Activated CD4-positive, alpha-beta T cell treated with anti-CD3 and anti-CD28 coated beads, Interleukin-10, Interleukin-2, amounts not matched to agents 100 ng/mL and 50 ng/mL, durations not matched to agents 16 hours and 8 hours (primary cell): ENCODE measurements at regions not wholly inside any gene's neighbourhood (a gene's known extent, or its start where the extent isn't known, plus 50 kb on each side); places are given as distances from the start of the nearest gene placed in this dataset.
A peak's percentile ranks its signal among the peaks of the same experiment; 100 is the strongest.

Source experiments
- DNase-seq: peaks from one replicate; pipeline ENCODE4 v3.0.0-alpha.2; 2020

DNA sequence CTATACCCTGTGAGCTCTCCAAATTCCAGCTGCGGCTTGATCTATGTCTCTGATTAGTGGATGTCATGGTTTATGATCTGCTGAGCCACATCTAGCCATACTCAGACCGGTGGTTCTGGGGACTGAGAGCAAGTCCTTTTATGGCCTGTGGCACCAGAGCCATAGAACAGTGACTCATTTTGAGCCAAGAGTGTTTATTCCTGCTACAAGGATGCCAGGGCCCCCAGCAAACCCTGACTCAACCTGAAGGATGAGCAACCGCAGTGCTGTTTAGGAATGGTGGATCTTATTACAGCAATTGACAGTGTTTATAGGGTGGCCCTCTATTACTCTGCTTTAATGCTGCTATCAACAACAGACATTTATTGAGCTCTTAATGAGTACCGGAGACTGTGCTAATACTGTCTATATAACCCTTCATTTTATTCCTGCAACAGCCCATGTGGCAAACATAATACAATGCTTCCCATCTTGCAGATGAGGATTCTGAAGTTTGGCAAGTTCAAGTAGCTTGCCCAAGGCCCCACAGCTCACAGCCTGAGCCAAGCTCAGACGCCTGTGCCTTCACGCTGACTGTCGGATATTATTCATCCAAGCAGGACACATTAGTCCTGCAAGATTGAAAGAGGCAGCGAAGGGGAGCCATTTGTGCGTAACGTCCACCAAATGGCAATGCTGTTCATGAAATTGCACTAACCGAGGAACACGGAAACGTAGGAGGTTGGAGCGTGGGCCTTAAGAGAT, 273.6 kb upstream of the PWP1 start:
- no peak for DNase-seq

DNA sequence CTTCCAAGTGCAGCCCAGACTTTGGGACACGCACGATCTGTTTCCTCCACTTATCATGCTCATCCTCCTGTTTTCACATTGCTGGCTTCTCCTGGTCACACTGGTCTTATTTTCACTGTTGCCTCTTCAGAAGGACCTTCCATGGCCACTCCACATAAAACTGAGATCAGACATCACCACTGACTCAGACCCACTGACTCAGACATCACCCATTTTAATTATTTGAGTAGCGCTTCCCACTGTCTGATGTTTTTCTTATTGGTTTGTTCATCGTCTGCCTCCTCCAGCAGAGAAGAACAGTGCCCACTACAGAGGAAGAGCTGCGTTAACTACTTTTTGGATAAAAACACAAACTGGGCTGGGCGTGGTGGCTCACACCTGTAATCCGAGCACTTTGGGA, 270.5 kb upstream of the PWP1 start:
- no peak for DNase-seq

DNA sequence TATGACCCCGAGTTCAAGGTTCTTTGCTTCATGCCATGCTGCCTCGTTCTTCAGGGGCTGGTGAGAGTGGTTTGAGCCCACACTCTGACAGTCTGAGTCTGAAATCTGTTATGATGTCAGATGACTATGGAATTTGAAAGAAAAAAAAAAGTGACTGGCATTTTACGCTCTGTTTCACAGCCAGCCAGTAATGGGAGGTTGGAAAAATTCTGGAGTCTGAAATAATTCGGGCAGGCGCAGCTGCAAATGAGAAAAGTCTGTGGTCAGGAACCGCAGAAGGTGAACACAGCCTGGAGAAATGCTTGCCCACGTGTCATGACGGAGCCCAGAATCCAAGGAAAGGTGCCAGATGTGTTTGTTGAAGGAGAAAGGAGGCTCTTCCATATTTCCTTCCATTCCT, 269.8 kb upstream of the PWP1 start:
- DNase-seq = no peak

DNA sequence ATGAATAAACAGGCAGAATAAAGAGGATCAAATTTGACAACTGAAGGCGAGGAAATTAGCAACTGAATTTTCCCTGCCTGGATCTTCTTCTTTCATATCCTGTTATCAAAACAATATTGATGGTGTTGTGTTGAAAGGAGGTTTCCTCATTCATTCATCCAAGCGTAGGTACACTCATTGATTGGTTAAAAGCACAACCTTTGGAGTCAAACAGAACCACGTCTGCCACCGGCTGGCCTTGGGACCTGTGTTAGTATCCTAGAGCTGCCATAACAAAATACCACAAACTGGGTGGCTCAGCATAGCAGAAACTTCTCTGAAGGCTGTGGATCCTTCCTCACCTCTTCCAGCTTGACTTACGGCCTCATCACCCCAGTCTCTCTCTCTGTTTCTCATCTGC, 268.6 kb upstream of the PWP1 start:
- DNase-seq = no peak

DNA sequence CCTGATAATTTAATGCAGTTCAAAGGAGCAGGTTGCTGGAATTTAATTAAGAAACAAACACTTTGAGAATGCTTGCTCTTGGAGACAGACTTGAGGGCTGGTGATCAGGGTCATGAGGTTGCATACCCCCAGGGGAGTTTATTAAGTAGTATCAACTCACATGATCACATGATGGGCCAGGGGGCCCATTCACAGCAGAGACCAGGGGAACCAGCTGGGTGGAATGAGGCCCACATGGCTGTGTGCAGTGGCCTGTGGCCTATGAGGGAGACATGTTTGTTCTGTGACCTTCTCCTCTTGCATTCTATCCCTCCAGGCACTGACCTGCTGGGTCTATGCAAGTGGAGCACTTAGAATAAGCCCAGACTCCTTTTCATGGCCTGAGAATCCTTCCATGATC, 266.6 kb upstream of the PWP1 start:
- no peak for DNase-seq

DNA sequence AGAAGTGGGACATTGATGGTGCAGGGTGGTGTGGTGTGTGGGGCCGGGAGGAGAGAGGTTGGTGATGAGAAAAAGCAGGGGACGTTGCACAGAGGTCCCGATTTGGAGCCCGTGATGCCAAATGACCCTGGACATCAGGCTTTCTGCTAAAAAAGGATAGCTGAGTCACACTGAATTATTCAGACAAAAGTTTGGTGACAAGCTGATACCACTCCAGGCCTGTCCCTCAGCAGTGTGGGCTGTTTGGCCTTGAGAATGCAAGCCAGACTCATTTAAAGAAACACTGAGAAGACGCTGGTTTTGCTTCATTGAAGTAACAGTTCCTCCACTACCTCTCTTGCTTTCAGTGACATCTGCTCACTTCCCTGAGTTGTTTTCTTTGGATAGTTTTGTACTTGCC, 262.1 kb upstream of the PWP1 start:
- DNase-seq = no peak

DNA sequence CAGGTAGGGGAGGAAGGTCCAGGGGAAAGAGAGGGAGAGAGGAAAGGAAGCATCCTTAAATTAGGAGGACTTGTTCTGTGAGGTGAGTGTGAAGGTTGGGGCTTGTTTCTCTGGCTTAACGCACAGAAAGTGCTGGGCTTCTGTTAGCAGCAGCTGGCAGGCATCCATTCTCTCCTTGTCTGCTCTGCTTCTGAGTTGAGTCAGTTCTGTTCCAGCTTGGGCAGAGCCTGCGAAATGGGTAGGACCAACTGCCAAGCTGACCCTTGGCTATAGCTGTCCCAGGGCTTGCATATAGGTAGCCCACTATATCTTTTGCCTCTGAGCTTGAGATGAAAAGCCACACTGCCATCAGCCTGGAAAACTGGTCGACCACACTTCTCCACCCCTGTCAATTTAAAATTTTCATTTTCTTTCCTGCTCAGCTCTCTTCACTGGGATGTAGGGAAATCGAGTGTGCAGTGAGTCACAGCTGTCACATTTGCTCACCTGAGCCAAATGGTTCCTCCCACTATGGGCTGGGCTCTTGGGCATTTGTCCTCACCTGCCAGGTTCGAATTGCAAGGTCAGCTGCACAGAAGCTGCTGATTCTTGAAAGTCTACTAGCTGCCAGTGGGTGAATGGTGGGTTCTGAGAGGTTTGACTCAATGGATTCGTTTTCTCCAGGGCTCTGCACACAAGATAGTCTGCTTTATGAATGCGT, 256.4 kb upstream of the PWP1 start:
- no peak for DNase-seq

DNA sequence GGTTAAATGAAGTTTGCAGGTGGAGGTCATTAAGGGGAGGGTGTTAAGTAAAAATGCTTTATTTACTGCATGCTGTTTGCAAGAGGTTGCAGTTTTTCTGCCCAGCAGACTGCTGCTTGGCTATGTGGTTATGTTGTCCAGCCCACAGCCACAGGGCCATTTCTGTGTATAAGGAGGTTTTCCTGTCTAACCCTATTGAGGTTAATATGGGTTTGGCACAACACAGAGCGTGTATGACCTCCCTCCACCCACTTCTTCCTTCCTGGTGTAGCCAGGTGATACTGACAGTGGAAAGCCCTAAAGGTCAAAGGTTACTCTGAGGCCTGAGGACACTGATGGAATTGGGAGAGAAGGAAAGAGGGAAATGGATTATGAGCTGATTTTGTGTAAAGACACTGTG, 253.7 kb upstream of the PWP1 start:
- DNase-seq = peak; percentile 3

DNA sequence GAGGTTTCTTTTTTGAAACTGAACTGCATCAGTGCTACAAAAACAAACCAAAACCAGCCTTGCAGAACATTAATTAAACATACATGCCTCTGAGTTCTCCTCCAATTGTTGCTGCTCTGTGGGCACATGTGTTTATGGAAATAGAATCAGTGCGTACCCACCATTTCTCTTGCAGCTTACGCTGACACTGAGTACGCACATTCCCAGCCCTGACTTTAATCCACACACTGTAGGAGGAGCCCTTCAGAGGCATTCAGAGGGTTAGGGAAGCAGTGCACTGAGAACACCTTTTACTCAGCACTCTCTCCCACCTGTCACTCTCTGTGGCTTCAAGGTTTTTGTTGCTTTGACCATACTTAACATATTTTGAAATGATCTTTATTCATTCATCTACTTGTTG, 250.5 kb upstream of the PWP1 start:
- DNase-seq = no peak

DNA sequence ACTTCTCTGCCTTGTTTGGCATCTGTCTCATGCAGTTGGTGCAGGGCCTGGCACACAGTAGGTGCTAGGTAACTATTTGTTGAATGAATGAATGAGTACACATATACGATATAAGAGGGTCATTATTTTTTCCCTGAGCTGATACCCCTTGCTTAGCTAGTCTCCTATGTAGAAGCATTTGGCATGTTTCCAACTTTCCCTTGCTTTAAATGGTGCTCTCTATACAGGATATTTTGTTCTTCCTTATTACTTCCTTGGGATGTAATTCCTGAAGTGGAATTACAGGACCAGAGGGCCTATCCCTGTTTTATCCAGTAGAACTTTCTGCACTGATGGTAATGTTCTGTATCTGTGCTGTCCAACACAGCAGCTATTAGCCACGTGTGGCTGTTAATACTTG, 250.1 kb upstream of the PWP1 start:
- no peak for DNase-seq

DNA sequence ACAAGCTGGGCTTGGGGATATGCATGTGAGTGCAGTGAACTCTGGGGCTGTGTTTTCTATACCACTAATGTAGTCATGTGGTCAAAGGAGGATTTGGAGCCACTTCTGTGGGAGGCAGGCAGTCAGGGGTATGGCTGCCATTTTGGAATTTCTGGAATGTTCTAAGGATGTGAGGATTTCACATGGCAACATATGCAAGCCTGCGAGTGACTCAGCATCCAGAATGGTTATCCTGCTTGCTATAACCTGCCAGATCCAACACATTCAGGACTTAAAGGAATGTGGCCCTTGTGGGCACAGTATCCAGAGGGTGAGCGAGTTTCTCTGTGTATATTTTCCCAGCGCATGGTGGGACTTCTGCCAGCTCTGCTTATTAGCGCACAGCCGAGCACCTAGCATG, 249.2 kb upstream of the PWP1 start:
- DNase-seq = no peak

DNA sequence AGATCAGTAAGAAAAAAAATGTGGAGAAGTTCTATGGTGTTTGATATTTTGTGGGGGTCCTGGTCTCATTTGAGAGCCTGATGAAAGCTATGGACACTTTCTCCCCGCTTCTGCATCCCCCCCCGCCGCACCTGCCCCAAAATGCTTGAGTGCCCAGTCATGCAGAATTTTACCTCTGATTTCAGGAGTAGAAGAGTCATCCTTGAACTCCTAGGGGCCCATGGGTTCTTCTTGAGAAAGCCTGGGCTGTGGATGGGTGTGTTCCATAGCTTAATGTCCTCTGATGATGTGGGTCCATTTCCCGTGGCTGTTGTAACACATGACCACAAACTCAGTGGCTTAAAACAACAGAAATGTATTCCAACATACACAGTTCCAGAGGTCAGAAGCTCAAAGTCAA, 248.8 kb upstream of the PWP1 start:
- DNase-seq = no peak

DNA sequence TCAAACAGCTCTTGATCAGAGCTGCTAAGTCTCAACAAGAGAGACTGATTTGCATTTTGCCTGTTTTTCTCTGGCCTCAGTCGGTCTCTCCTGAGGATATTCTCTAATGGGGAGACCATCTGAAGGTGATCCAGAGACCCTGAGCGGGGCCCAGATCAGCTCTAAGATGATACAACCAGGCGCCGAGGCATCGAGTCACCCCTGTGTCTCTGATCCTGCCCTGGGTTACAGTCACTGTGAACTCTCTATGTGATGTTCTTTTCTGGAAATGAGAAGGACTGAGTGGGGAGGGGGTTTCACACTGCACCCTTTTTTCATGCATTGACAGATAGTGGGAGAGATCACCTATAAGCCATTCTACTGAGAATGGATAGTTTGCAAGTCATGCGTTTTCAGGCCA, 247.6 kb upstream of the PWP1 start:
- no peak for DNase-seq

DNA sequence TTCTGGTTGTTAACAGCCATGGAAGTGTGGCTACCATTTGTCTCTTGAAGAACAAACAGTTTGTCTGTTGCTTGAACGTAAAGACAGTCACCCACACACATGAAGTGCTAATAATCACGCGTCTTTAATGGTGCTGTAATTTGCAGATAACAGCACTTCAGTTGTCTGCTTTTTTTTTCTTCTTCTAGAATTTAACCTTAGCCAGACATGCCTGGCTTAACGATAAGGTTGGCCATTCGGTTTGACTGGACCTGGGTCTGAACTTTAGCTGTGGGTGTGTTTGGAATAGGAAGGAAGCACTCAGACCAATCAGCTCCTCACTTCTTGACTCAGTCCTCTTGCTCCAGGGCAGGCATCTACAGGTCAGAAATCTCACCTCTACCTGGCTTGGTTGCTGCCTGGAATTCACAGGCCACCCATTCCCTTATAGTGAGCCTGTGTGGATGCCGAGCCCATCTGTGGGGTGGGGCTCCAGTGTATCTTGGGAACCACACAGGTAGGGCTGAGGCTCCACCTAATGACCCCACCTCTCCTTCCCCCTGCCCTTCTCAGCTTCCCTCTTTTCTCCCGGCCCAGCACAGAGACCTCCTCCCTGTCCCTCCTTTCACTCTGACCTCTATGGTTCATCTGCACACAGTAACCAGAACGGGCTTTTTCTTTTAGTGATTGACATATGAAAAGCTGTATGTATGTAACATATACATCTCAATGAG, 246.4 kb upstream of the PWP1 start:
- DNase-seq = no peak

DNA sequence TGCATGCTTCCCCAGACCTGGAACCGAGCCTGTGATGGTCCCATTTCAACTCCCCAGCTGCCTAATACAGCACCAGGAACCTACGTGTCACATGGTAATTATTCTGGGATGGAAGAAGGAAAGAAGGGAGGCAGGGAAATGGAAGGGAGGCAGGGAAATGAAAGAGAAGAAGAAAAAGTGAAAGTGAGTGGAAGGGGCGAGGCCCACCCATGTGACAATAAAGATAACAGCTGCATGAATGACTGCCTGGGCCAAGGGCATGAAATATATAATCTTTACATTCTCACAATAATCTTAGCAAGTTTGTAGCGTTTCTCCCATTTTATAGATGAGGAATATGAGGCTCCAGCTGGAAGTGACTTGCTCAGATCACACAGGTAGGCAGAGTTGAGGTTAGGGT, 245.0 kb upstream of the PWP1 start:
- no peak for DNase-seq

DNA sequence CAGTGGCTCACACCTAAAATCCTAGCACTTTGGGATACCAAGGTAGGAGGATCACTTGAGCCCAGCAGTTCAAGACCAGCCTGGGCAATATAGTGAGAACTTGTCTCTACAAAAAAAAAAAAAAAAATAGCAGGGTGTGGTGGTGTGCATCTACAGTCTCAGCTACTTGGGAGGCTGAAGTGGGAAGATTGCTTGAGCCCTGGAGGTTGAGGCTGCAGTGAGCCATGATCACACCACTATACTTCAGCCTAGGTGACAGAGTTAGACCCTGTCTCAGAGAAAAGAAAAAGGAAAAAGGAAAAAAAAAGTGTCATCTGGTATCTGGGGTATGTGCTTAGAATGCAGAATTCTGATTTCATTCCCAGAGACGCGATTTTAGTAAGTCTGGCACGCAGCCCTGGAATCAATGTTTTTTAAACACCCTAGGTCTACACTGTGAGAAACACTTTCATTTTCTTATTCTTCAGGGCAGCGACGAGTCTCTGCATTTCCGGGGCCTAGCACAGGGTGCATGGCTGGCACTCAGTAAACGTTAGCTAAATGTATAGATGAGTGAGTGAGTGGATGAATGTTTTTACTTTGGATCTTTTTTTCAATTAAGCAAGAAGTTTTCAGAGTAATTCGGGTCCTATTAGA, 243.8 kb upstream of the PWP1 start:
- peak; percentile 6 for DNase-seq

DNA sequence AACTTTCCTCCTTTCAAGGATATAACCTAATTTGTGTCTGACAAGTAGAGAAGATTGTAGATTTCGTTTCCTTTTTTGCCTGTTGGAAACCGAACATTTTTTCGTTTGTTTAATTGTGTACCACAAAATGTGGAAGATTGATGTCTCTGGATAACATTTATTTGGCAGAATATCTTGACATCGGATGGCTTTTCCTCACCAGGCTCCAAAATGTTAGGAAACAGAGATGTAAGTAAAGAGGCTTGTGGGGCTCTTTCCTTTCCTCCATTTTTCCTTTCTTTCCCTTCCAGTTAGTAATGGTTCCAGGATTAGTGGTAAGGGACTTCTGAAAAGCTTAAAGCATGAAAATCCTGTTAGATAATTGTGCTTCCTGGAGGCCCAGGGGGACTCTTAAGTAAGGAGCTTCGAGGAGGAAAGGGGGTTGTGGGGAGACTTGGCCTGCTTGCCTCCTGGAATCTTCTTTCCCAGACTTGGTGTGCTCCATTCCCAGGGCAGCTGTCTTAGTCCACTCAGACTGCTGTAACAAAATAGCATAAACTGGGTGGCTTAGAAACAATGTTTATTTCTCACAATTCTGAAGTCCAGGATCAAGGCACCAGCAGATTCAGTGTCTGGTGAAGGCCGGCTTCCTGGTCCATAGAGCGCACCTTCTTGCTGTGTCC, 243.1 kb upstream of the PWP1 start:
- DNase-seq = no peak

DNA sequence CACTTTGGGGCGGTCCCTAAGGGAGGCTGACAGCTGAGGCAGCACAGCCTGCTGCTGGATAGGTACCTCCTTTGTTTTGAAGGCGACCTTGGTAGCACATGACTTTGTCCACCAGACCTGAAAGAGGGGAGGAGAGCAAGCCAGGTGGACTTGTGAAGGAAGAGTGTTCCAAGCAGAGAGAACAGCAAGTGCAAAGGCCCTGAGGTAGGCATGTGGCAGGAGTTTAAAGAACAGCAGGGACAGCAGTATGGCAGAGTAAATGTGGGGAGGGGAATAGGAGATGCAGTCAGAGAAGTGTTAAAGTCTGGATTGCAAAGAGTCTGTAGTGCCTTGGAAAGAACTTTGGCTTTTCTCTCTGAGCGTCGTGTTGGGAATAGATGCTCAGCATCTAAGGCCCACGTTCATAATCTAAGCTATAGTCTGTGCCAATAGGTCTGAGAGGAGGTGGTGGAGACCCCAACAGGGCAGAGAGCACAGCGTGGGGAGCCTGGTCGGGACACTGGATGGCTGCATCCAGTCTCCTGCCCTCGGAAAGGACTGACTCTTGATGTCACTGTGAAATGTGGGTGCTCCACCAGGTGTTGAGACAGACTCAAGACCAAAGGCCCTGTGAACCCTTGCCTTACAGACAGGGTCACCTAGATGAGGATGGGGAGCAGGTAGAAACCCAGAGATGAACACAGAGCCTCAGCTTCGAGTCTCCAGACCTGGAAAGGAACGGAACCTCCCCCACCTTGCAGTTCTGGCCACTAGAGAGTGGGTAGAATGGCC, 242.1 kb upstream of the PWP1 start:
- DNase-seq = no peak

DNA sequence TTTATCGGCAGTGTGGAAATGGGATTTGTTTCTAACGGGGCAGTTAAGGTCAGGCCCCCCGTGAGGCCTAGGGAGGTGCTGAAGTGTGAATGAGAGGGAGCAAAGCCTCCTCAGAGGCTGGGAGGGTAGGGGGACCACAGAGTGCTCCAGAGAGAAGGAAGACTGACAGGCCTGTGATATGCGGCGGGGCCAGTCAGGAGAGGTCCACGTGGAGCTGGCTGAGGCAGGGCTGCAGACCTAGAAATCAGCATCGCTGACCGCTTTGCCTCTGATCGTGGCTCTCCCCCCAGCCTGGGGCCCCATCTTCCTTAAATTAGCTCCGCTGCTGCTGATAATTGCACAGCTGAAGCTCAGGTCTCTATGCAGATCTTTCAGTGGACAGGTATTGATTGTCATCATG, 240.8 kb upstream of the PWP1 start:
- no peak for DNase-seq

DNA sequence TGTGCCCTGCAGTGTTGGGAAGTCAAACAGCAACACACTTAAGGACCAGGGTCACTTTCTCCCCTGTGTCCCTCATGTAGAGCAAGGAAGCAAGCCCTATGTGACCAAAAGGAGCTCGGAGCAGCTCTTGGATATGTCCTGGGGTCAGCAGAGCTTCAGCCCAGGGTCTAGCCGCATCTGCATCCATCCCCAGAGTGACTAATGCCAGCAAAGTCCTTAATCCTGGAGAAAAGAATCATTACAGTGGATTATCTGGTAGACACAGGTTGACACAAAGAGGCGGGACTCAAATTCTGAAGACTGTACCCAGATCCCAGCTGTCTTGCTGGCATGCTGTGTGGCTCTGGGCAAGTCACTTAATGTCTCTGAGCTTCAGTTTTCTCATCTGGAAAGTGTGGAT, 239.1 kb upstream of the PWP1 start:
- DNase-seq = no peak

DNA sequence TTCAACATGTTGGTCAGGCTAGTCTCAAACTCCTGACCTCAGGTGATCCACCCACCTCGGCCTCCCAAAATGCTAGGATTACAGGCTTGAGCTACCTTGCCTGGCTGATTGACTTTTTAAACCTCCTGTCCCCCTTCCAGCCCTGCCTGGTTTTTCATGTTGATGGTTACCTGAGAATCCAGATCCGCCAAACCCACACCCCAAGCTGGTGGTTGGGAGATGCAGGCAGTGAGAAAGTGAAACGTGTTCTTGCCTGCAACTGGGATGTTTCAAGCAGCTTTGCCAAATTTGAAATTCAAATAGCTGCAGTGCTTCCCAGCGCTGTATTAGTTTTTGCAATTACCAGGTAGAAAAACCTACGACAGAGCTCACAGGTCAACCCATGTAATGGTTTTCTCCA, 238.3 kb upstream of the PWP1 start:
- DNase-seq = no peak

DNA sequence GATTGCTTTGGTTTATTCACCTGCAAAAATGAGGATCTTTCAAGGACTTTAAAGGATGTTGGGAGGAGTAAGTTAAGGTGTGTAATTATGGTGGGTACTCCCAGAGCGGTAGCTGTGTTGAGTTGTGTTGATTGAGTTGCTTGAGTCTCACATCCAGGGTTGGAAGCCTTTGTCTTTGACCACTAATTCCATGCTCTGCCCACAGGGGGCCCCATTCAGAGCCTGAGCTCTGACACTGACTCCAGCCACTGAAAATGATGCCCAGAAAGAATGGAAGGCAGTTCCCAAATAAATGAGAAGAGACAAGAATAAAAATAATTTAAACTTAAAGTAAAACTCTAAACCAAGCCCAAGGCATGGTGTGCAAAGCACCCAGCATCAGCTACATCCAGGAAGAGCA, 237.4 kb upstream of the PWP1 start:
- no peak for DNase-seq

DNA sequence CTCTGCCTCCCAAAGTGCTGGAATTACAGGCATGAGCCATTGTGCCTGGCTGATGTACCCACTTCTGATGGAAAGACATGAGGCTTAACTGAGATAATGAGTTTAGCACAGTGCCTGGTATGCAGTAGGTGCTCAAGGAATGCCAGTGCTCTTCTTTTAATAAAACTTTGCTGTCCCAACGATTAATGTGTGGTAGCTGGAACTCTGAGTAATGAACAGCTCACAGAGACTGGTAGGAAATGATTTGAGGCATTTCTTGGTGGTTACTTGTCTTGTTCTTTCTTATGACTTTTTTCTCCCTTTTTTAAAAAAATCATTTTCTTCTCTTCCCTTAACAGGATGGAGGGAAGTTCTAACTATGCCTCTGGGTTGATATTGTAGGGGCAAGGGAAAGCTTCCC, 235.7 kb upstream of the PWP1 start:
- no peak for DNase-seq
